GM19438 (cell line): ENCODE measurements at regions not wholly inside any gene's neighbourhood (a gene's known extent, or its start where the extent isn't known, plus 50 kb on each side); places are given as distances from the start of the nearest gene placed in this dataset.

Source experiments
- ATAC-seq: cut with Tn5 transposase; IDR thresholded peaks from one replicate; pipeline ENCODE4 v1.9.1; 2021; ENCODE audit warnings: low read depth; ENCODE audit not compliant: unreplicated experiment

GRCh38 chr9:27625751-27626150, 52.5 kb upstream of the C9orf72 start:
- ATAC-seq, result no peak

GRCh38 chr9:27626244-27627187, 53.2 kb upstream of the C9orf72 start:
- ATAC-seq, result no peak

DNA sequence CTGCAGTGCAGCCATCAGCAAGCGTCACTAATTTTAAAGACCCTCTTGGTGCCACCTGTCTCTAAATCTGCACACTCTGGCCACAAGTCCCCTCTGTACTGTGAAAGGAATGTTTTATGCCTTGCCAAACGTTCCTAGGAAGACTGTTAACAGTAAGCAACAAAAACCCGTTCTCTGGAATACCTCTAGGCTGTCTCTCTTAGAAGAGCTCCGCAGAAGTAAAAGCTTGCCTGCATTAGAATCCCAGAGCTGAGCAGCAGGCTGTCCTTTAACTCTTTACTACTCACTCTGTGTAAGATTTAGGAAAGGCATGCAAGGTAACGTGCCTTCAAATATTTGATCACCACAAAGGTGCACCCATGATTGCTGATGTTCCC, 53.9 kb upstream of the C9orf72 start:
- ATAC-seq, result no peak

DNA sequence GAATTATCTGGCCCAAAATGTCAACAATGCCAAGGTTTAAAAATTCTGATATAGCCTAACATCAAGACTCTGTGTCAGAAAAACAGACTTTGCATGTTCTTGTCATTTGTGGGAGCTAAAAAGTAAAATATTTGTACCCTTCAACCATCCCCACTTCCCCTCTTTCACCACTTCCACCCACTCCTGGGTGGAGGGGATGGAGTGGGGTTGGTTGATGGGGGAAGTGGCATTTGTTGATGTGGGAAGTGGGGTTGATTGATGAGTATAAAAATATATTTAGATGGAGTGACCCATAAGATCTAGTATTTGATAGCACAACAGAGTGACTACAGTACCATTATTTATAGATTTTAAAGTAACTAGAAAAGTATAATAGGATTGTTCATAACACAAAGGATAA, 55.0 kb upstream of the C9orf72 start:
- ATAC-seq, result no peak

DNA sequence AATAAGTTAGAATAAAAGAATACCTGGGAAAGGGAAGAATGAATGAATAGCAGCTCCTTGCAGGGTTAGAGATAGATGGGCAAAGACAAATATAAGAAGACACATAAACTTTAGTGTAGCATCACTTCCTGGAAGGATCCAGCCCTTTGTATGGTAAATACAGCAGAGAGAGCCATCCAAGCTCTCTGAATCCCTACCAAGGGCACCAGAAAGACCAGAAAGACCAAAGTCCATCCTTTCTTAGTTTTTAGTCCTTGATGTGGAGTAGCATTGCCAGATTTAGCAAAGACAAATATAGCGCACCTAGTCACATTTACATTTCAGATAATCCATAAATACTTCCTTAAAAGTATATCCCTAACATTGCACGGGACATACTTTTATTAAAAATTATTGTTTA, 56.1 kb upstream of the C9orf72 start:
- ATAC-seq, result no peak

- no peak for ATAC-seq
Observed at GRCh38 chr9:27632254-27632653, 59.0 kb upstream of the C9orf72 start.

GRCh38 chr9:27633764-27634163, 60.5 kb upstream of the C9orf72 start:
- ATAC-seq, result no peak

DNA sequence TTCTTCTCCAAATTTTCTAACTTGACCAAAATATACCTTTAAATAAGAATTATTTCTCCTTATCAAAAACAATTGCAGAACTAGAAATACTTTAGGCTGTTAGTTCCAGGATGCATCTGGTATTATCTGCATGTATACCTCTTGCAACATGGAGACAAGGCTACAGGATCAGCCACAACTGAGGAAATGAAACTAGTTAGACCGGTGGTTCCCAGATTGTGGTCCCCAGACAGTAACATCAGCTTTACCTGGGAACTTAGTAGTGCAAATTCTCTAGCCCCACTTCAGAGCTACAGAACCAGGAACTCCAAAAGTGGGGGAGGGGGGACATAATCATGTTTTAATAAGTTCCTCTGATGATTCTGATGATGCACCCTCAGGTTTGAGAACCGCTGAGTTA, 61.6 kb upstream of the C9orf72 start:
- ATAC-seq, result no peak

- ATAC-seq, result no peak
Observed at GRCh38 chr9:27638716-27639115, 65.4 kb upstream of the C9orf72 start.

- no peak for ATAC-seq
Observed at GRCh38 chr9:27645161-27645840, 72.0 kb upstream of the C9orf72 start.

DNA sequence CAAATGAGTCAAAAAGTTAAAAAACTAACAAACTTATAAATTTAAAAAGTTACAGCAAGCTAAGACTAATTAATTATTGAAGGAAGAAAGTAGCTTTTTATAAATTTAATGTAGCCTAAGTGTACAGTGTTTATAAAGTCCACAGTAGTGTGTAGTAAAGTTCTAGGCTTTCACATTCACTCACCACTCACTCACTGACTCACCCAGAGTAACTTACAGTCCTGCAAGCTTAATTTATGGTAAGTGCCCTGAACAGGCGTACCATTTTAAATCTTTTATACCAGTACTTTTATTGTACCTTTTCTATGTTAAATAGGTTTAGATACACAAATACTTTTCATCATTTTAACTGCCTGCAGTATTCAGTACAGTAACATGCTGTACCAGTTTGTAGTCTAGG, 80.0 kb upstream of the C9orf72 start:
- ATAC-seq, result no peak

DNA sequence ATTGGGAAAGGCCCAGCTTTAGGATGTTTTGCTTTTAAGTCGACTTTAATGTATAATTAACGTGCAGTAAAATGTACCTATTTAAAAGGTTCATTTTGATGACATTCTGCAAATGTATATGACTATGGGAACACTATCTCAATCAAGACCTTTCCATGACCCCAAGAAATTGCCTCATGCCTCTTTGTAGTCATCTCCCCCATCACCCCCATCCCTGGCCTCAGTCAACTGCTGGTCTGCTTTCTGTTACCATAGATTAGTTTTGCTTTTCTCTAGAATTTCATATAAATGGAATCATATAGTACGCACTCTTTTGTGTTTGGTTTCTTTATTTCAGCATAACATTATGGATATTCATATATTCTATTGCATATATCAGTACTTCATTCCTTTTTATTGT, 80.7 kb upstream of the C9orf72 start:
- no peak for ATAC-seq

GRCh38 chr9:27654629-27655285, 81.5 kb upstream of the C9orf72 start:
- ATAC-seq, result no peak

- no peak for ATAC-seq
Observed at GRCh38 chr9:27655441-27655840, 82.2 kb upstream of the C9orf72 start.

DNA sequence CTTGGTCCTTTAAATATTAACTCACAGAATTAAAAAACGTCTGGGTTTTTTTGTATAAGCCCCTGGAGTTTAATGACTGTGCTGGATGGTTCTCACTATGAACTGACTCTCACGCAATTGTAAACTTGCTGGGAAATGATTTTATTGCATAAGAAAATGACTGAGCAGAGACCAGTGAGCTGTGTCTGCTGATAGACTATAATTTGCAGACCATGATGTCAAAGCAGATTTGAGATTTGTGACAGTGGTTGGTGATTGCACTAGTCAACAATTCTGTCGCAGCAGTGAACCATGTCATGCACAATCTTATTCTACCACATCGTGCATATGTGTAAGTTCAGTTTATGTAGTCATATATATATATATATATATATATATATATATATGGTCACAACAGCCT, 85.7 kb upstream of the C9orf72 start:
- ATAC-seq, result no peak

DNA sequence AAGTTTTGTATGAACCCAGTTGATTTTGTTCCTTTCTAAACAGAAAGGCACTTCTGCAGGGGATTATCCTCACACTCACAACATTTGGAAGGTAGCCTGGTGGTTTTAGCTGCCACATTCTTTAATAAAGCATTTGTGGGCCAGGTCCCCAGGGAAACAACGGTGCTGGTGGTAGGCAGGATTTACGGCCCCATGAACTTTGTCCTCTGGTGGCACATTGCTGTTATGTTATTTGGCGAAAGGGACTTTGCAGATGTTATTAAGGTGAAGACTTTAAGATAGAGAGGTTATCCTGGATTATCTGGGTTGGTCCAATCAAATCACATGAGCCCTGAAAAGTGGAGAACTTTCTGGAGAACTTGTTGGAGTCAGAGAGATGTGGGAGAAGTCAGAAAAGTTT, 86.3 kb upstream of the C9orf72 start:
- ATAC-seq, result no peak

DNA sequence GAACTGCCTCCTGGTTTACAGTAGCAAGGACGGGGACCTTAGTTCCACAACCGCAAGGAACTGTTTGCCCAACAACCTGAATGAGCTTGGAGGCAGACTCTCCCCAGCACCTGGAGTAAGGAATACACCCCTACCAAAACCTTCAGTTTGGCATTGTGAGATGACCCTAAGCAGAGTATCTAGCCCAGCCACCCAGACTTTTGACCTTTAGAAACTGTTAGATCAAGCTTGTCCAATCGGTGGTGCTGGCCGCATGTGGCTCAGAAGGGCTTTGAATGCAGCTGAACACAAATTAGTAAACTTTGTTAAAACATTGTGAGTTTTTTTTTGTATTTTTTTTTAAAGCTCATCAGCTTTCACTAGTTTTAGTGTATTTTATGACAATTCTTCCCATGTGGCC, 86.9 kb upstream of the C9orf72 start:
- ATAC-seq, result no peak

DNA sequence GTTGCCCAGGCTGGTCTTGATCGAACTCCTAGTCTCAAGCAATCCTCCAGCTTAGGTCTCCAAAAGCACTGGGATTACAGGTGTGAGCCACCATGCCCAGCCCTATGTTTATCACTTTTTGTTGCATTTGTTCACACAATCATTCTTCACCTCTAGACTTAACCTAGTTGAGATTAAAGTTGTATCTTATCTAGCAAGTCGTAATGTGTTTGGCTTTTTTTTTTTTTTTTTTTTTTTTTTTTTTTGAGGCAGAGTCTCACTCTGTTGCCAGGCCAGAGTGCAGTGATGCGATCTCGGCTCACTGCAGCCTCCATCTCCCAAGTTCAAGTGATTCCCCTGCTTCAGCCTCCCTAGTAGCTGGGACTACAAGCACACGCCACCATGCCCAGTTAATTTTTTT, 90.2 kb upstream of the C9orf72 start:
- ATAC-seq, result no peak

DNA sequence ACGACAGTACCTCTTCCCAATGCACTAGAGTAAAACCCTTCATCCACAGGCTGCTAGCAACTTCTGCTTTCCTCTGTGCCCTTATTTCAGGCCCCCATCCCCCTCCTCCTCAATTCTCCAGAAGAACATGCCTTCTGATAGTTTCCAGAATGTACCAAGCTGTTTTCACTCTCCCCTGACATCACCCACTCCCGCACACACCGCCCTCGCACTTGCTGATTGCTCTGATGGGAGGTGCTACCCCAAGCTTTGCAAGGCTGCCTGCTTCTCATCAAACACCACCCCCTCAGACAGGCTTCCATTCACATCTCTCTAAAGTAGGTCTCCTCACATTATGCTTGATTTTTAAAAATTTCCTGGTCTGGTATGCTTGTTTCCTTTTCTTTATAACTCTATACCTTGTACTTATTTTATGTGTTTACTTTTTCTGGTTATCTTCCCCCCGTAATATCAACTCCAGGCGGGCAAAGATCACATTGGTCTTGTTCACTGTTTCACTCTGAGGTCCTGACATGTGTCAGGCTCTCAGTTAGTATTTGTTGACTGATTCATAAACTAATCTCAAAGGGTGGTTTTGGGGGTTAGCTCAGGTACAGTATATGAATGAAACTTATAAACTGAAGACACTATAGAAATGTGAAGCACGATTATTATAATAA, 91.0 kb upstream of the C9orf72 start:
- no peak for ATAC-seq

GRCh38 chr9:27665136-27665535, 91.9 kb upstream of the C9orf72 start:
- ATAC-seq, result no peak

DNA sequence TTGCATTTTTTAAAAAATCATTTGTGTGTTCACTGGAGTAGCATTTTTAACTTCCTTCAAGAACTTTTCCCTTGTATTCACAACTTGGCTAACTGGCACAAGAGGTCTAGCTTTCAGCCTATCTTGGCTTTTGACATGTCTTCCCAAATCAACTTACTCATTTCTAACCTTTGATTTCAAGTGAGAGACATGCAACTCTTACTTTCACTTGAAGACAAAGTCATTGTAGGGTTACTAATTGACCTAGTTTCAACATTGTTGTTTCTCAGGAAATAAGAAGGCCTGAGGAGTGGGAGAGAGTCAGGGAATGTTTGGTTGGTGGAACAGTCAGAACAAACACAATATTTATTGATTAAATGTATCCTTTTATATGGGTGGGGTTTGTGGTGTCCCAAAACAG, 95.0 kb upstream of the C9orf72 start:
- ATAC-seq, result no peak
